H1 (cell line): ENCODE measurements at regions not wholly inside any gene's neighbourhood (a gene's known extent, or its start where the extent isn't known, plus 50 kb on each side); places are given as distances from the start of the nearest gene placed in this dataset.

Source experiments
- CTCF ChIA-PET: fragments of 300-600 bp; sonication (Branson Sonifier 250); formaldehyde crosslinking; loops from one replicate; lab custom pipeline; 2021; ENCODE audit not compliant: partially characterized antibody; lab: Charles Lee
- POLR2A ChIA-PET: fragments of 300-600 bp; sonication (Branson Sonifier 250); formaldehyde crosslinking; loops from one replicate; lab custom pipeline; 2021; ENCODE audit warnings: inconsistent platforms; ENCODE audit not compliant: partially characterized antibody; lab: Charles Lee
- DNase-seq, 2 experiments: peaks; one replicate each; pipeline versions ENCODE4 v3.0.0 to v3.0.0-alpha.2; 2010 to 2022; ENCODE audit warnings: low spot score in 2 of 2, low read depth in 1 of 2, mixed read lengths in 1 of 2
- FAIRE-seq: peaks from 2 replicates; lab custom pipeline; 2011; peaks lifted over from hg19 to GRCh38; lab: Jason Lieb, UNC
- H2AFZ ChIP-seq: 2 replicates; pipeline ENCODE4 v1.8.1; 2012; ENCODE audit warnings: low read length, inconsistent platforms
- H2AK5ac ChIP-seq: 2 replicates; pipeline ENCODE4 v1.6.1; 2013; ENCODE audit warnings: low read depth, low read length
- H2BK120ac ChIP-seq: replicated peaks from 2 replicates; pipeline ENCODE3; 2013; ENCODE audit warnings: low read depth, low read length, inconsistent platforms
- H2BK12ac ChIP-seq: 2 replicates; pipeline ENCODE4 v1.6.1; 2013; ENCODE audit warnings: low read depth, low read length
- H2BK15ac ChIP-seq: 2 replicates; pipeline ENCODE4 v1.6.1; 2013; ENCODE audit warnings: low read length
- H2BK20ac ChIP-seq: 2 replicates; pipeline ENCODE4 v1.6.1; 2013; ENCODE audit warnings: low read length
- H2BK5ac ChIP-seq: 2 replicates; pipeline ENCODE4 v1.6.1; 2013; ENCODE audit warnings: low read depth, low read length
- H3K14ac ChIP-seq: 2 replicates; pipeline ENCODE4 v1.6.1; 2013; ENCODE audit warnings: inconsistent platforms; ENCODE audit not compliant: insufficient read length
- H3K18ac ChIP-seq: 2 replicates; pipeline ENCODE4 v1.6.1; 2013; ENCODE audit warnings: low read length; ENCODE audit errors: extremely low read depth
- H3K23ac ChIP-seq: 2 replicates; pipeline ENCODE4 v1.6.1; 2013; ENCODE audit warnings: inconsistent platforms; ENCODE audit not compliant: insufficient read length
- H3K23me2 ChIP-seq: 2 replicates; pipeline ENCODE4 v1.6.1; 2013; ENCODE audit warnings: low read depth, low read length
- H3K27ac ChIP-seq: 2 replicates; pipeline ENCODE4 v1.6.1; 2011; ENCODE audit warnings: low read depth, low read length, inconsistent platforms
- H3K27me3 ChIP-seq, 4 experiments: replicated peaks in 1 of 4; 1 replicate in 1 of 4; 2 replicates in 3 of 4; pipeline versions ENCODE4 v1.6.1 to v1.8.1; 2011 to 2013; ENCODE audit warnings: low read length in 3 of 4, mild to moderate bottlenecking in 3 of 4, inconsistent platforms in 2 of 4, mixed read lengths in 2 of 4, moderate library complexity in 1 of 4; ENCODE audit not compliant: control insufficient read depth in 3 of 4, insufficient read depth in 3 of 4; ENCODE audit errors: extremely low read depth in 1 of 4
- H3K36me3 ChIP-seq, 4 experiments: 2 replicates each; pipeline versions ENCODE4 v1.6.1 to v1.8.1; 2011 to 2013; ENCODE audit warnings: mild to moderate bottlenecking in 4 of 4, low read length in 3 of 4, moderate library complexity in 2 of 4, control low read depth in 1 of 4, inconsistent platforms in 1 of 4; ENCODE audit not compliant: insufficient read depth in 4 of 4, control insufficient read depth in 2 of 4
- H3K4ac ChIP-seq: replicated peaks from 2 replicates; pipeline ENCODE3; 2013; ENCODE audit warnings: low read length, low read depth, mixed read lengths, inconsistent platforms; ENCODE audit not compliant: insufficient read length
- H3K4me1 ChIP-seq, 4 experiments: replicated peaks in 1 of 4; 1 replicate in 1 of 4; 2 replicates in 3 of 4; pipeline versions ENCODE4 v1.6.1 to v1.8.1; 2011 to 2013; ENCODE audit warnings: low read length in 3 of 4, inconsistent platforms in 2 of 4, mixed read lengths in 1 of 4; ENCODE audit not compliant: insufficient read depth in 4 of 4, control insufficient read depth in 3 of 4
- H3K4me2 ChIP-seq, 2 experiments: 2 replicates each; pipeline versions ENCODE4 v1.6.1 to v1.8.1; 2011 to 2013; ENCODE audit warnings: low read depth in 2 of 2, low read length in 2 of 2, control low read depth in 1 of 2, inconsistent platforms in 1 of 2, mild to moderate bottlenecking in 1 of 2; ENCODE audit not compliant: insufficient read depth in 1 of 2
- H3K4me3 ChIP-seq, 4 experiments: fragments of 200-600, 300-600 bp in 1 of 4; sonication (generic), shearing (Covaris generic), sonication (Bioruptor Twin) in 1 of 4; 2 replicates each; pipeline versions ENCODE4 v1.5.1 to v1.8.1; 2011 to 2016; ENCODE audit warnings: low read length in 4 of 4, low read depth in 3 of 4, control low read depth in 2 of 4, inconsistent platforms in 2 of 4, mild to moderate bottlenecking in 2 of 4, mixed read lengths in 1 of 4, moderate library complexity in 1 of 4; ENCODE audit not compliant: insufficient read depth in 2 of 4; ENCODE audit errors: extremely low read depth in 1 of 4
- H3K56ac ChIP-seq: replicated peaks from 2 replicates; pipeline ENCODE3; 2013; ENCODE audit warnings: low read depth, mild to moderate bottlenecking, mixed read lengths, low read length, inconsistent platforms; ENCODE audit not compliant: insufficient read length
- H3K79me1 ChIP-seq: 2 replicates; pipeline ENCODE4 v1.6.1; 2013; ENCODE audit warnings: low read depth, low read length, control low read depth
- H3K79me2 ChIP-seq, 2 experiments: 2 replicates each; pipeline versions ENCODE4 v1.6.1 to v1.8.1; 2012 to 2013; ENCODE audit warnings: low read length in 2 of 2, mild to moderate bottlenecking in 2 of 2, inconsistent platforms in 1 of 2; ENCODE audit not compliant: insufficient read depth in 2 of 2, control insufficient read depth in 1 of 2
- H3K9ac ChIP-seq, 4 experiments: replicated peaks in 1 of 4; 1 replicate in 1 of 4; 2 replicates in 3 of 4; pipeline versions ENCODE4 v1.6.1 to v1.8.1; 2011 to 2013; ENCODE audit warnings: low read depth in 3 of 4, low read length in 3 of 4, control low read depth in 2 of 4, mild to moderate bottlenecking in 2 of 4, moderate library complexity in 2 of 4, inconsistent platforms in 1 of 4; ENCODE audit errors: extremely low read depth in 1 of 4
- H3K9me3 ChIP-seq, 2 experiments: 2 replicates each; pipeline versions ENCODE4 v1.6.1 to v1.8.1; 2012 to 2013; ENCODE audit warnings: mild to moderate bottlenecking in 2 of 2, moderate library complexity in 2 of 2, control low read depth in 1 of 2, inconsistent platforms in 1 of 2, low read depth in 1 of 2, low read length in 1 of 2, mixed read lengths in 1 of 2; ENCODE audit not compliant: insufficient read depth in 2 of 2
- H4K20me1 ChIP-seq, 2 experiments: replicated peaks in 1 of 2; 2 replicates each; pipeline versions ENCODE3 to v1.8.1; 2011 to 2013; ENCODE audit warnings: inconsistent platforms in 2 of 2, low read length in 2 of 2, mild to moderate bottlenecking in 1 of 2; ENCODE audit not compliant: insufficient read depth in 2 of 2, control insufficient read depth in 1 of 2
- H4K5ac ChIP-seq: 2 replicates; pipeline ENCODE4 v1.6.1; 2013; ENCODE audit warnings: low read length, low read depth, mixed read lengths, inconsistent platforms; ENCODE audit not compliant: insufficient read length
- H4K8ac ChIP-seq: 2 replicates; pipeline ENCODE4 v1.8.0; 2013; ENCODE audit warnings: mild to moderate bottlenecking, moderate library complexity, low read length, inconsistent platforms; ENCODE audit not compliant: insufficient read depth; ENCODE audit errors: extremely low read depth
- H4K91ac ChIP-seq: replicated peaks from 2 replicates; pipeline ENCODE3; 2013; ENCODE audit warnings: low read length, mixed read lengths, inconsistent platforms; ENCODE audit not compliant: insufficient read length
- BCL11A ChIP-seq, 2 experiments: IDR thresholded peaks; one replicate each; pipeline ENCODE4 v1.6.1; 2011; ENCODE audit warnings: low read depth in 2 of 2, low read length in 2 of 2, mild to moderate bottlenecking in 2 of 2
- POU5F1 ChIP-seq: IDR thresholded peaks from 2 replicates; pipeline ENCODE4 v1.6.1; 2011; ENCODE audit warnings: low read depth, mild to moderate bottlenecking, low read length, moderate library complexity
- RXRA ChIP-seq: IDR thresholded peaks from 2 replicates; pipeline ENCODE4 v1.6.1; 2011; ENCODE audit warnings: low read depth, mild to moderate bottlenecking, low read length, moderate library complexity; ENCODE audit not compliant: insufficient read depth
- SIX5 ChIP-seq: IDR thresholded peaks from 2 replicates; pipeline ENCODE4 v1.6.1; 2011; ENCODE audit warnings: mild to moderate bottlenecking, low read depth, low read length
- SUZ12 ChIP-seq: fragments of 200-600 bp; sonication (generic); IDR thresholded peaks from 2 replicates; pipeline ENCODE4 v1.6.1; 2012; ENCODE audit warnings: mild to moderate bottlenecking, inconsistent platforms, low read length, moderate library complexity, mixed read lengths
- WGBS, 2 experiments: shearing (Covaris generic) in 1 of 2; methylation state at CpG; one replicate each; pipeline versions ENCODE4 v1.1.6 to v1.1.7; 2013 to 2015; ENCODE audit warnings: low lambda C conversion rate in 2 of 2, mixed read lengths in 2 of 2, inconsistent platforms in 1 of 2, low coverage in 1 of 2, missing lambda C conversion rate in 1 of 2; ENCODE audit not compliant: insufficient replicate concordance in 2 of 2, insufficient coverage in 1 of 2, insufficient read length in 1 of 2; ENCODE audit errors: extremely low coverage in 1 of 2, missing lambda C conversion rate in 1 of 2; 5-methylcytosine and 5-hydroxymethylcytosine counted together
- TF ChIP-seq, protein P1 (sequence below): IDR thresholded peaks from 2 replicates; pipeline ENCODE4 v1.6.1; 2012; ENCODE audit warnings: low read length, inconsistent platforms

DNA sequence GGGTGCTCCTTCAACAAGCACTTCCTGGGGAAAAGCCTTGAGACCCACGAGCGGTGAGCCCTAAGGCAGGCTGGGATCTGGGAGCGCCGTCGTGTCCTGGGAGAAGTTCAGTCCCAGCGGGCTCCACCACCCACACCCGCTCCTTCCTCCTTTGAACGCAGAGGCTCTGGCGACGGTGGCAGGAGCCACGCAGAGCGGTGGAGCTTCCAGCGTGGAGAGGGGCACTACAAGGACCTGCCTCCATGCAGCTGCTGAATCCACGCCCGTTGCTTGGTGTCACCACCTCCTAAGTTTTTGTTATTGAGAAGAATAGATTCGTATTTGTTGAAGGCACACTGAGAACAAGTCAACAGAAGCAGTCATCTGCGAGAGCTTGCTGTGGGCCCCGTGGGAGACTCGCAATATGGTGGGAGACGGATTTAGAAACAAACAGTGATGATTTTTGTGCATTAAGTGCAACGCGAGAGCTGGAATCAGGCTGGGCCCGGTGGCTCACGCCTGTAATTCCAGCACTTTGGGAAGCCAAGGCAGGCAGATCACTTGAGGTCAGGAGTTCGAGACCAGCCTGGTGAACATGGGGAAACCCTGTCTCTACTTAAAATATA, 60.1 kb upstream of the SDK1 start:
- Histone ChIP-seq H3K4me1 (peaks cover 0 to 3% (median 1%) of the 10 kb centered on the region in 4 experiments; a peak in 2 of 7 replicates), H4K20me1 (no peaks in the 10 kb centered on the region), H2BK20ac (no peak overlapping the region), H3K23me2 (no peaks in the 10 kb centered on the region), H2BK12ac (0 out of 2 replicates have a peak overlapping the region, but pooled peaks have one; percentile 60), H3K4me3 (no peak overlapping the region), H2BK5ac (no peak overlapping the region), H3K36me3 (no peaks in the 10 kb centered on the region), H3K4me2 (no peak overlapping the region), H3K9me3 (peaks cover 0 to 4% of the 10 kb centered on the region in 2 experiments; a peak in 1 of 4 replicates), H3K79me1 (no peaks in the 10 kb centered on the region), H2BK120ac (no peak overlapping the region), H2AK5ac (no peak overlapping the region), H3K56ac (no peak overlapping the region), H4K5ac (no peak overlapping the region), H3K79me2 (no peaks in the 10 kb centered on the region), H3K18ac (no peak overlapping the region; the same call in 1 of the 2 replicates), H3K27me3 (no peaks in the 10 kb centered on the region), H3K23ac (no peak overlapping the region), H4K91ac (no peak overlapping the region), H2AFZ (0 out of 2 replicates have a peak overlapping the region, but pooled peaks have one; percentile 24), H3K27ac (no peak overlapping the region), H3K14ac (no peak overlapping the region), H4K8ac (no peak overlapping the region), H3K4ac (no peak overlapping the region), H3K9ac (no peak overlapping the region), H2BK15ac (no peak overlapping the region)
- DNase-seq: no peak
- FAIRE-seq: no peak
- POLR2A ChIA-PET: no interaction called here
- 95% methylated on average over 20 of the region's 25 CpGs; no CpG with 5 or more reads in 1 of the 2 experiments for WGBS, 2 experiments
- CTCF ChIA-PET: interaction anchor here (1.2 kb wide), 1 partner anchor 209 kb away, joined by 3 read pairs; no protein-coding TSS in a partner anchor
- TF ChIP-seq SIX5 (no peak), BCL11A (IDR thresholded peaks at IDR 0.05; ENCODE audit: low read depth in 2 of 2, low read length in 2 of 2) (no peak), SUZ12 (no peak), POU5F1 (no peak), RXRA (no peak)
- TF ChIP-seq, protein P1, sequence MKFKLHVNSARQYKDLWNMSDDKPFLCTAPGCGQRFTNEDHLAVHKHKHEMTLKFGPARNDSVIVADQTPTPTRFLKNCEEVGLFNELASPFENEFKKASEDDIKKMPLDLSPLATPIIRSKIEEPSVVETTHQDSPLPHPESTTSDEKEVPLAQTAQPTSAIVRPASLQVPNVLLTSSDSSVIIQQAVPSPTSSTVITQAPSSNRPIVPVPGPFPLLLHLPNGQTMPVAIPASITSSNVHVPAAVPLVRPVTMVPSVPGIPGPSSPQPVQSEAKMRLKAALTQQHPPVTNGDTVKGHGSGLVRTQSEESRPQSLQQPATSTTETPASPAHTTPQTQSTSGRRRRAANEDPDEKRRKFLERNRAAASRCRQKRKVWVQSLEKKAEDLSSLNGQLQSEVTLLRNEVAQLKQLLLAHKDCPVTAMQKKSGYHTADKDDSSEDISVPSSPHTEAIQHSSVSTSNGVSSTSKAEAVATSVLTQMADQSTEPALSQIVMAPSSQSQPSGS: no peak
